ENCODE measurements at regions not wholly inside any gene's neighbourhood (a gene's known extent, or its start where the extent isn't known, plus 50 kb on each side); places are given as distances from the start of the nearest gene placed in this dataset.

DNA sequence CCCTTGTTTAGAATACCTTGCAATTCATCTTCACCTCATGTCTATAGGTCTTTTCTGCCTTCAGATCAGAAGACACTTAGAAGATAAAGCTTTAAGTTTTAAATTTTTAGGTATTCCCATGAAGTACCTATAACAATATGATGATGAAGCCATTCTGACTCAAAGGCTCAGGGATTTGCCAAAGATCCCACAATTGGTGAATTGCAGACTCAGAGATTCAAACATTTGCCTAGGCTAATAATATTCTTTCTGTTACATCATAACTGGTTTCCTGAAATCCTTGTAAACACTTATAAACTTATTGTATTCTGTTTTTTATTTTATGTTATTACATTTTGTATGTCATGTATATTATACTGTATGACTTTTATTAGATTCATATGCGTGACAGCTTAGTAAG is 62.8 kb upstream of the ZFAND5 start (continued):
- TF ChIP-seq TAF9B (IDR thresholded peaks at IDR 0.05; ENCODE audit: partially characterized antibody) (no peak), FUS (optimal IDR thresholded peaks at IDR 0.05; ENCODE audit: low read depth, low read length) (no peak), ADNP (tag; IDR thresholded peaks at IDR 0.05) (no peak), ZNF12 (CRISPR knock-in tag; IDR thresholded peaks at IDR 0.05) (no peak), ZNF24 (IDR thresholded peaks at IDR 0.05) (no peak)
- TF ChIP-seq, protein P1, sequence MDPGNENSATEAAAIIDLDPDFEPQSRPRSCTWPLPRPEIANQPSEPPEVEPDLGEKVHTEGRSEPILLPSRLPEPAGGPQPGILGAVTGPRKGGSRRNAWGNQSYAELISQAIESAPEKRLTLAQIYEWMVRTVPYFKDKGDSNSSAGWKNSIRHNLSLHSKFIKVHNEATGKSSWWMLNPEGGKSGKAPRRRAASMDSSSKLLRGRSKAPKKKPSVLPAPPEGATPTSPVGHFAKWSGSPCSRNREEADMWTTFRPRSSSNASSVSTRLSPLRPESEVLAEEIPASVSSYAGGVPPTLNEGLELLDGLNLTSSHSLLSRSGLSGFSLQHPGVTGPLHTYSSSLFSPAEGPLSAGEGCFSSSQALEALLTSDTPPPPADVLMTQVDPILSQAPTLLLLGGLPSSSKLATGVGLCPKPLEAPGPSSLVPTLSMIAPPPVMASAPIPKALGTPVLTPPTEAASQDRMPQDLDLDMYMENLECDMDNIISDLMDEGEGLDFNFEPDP (CRISPR knock-in tag; IDR thresholded peaks at IDR 0.05) = no peak
- TF ChIP-seq, protein P2, sequence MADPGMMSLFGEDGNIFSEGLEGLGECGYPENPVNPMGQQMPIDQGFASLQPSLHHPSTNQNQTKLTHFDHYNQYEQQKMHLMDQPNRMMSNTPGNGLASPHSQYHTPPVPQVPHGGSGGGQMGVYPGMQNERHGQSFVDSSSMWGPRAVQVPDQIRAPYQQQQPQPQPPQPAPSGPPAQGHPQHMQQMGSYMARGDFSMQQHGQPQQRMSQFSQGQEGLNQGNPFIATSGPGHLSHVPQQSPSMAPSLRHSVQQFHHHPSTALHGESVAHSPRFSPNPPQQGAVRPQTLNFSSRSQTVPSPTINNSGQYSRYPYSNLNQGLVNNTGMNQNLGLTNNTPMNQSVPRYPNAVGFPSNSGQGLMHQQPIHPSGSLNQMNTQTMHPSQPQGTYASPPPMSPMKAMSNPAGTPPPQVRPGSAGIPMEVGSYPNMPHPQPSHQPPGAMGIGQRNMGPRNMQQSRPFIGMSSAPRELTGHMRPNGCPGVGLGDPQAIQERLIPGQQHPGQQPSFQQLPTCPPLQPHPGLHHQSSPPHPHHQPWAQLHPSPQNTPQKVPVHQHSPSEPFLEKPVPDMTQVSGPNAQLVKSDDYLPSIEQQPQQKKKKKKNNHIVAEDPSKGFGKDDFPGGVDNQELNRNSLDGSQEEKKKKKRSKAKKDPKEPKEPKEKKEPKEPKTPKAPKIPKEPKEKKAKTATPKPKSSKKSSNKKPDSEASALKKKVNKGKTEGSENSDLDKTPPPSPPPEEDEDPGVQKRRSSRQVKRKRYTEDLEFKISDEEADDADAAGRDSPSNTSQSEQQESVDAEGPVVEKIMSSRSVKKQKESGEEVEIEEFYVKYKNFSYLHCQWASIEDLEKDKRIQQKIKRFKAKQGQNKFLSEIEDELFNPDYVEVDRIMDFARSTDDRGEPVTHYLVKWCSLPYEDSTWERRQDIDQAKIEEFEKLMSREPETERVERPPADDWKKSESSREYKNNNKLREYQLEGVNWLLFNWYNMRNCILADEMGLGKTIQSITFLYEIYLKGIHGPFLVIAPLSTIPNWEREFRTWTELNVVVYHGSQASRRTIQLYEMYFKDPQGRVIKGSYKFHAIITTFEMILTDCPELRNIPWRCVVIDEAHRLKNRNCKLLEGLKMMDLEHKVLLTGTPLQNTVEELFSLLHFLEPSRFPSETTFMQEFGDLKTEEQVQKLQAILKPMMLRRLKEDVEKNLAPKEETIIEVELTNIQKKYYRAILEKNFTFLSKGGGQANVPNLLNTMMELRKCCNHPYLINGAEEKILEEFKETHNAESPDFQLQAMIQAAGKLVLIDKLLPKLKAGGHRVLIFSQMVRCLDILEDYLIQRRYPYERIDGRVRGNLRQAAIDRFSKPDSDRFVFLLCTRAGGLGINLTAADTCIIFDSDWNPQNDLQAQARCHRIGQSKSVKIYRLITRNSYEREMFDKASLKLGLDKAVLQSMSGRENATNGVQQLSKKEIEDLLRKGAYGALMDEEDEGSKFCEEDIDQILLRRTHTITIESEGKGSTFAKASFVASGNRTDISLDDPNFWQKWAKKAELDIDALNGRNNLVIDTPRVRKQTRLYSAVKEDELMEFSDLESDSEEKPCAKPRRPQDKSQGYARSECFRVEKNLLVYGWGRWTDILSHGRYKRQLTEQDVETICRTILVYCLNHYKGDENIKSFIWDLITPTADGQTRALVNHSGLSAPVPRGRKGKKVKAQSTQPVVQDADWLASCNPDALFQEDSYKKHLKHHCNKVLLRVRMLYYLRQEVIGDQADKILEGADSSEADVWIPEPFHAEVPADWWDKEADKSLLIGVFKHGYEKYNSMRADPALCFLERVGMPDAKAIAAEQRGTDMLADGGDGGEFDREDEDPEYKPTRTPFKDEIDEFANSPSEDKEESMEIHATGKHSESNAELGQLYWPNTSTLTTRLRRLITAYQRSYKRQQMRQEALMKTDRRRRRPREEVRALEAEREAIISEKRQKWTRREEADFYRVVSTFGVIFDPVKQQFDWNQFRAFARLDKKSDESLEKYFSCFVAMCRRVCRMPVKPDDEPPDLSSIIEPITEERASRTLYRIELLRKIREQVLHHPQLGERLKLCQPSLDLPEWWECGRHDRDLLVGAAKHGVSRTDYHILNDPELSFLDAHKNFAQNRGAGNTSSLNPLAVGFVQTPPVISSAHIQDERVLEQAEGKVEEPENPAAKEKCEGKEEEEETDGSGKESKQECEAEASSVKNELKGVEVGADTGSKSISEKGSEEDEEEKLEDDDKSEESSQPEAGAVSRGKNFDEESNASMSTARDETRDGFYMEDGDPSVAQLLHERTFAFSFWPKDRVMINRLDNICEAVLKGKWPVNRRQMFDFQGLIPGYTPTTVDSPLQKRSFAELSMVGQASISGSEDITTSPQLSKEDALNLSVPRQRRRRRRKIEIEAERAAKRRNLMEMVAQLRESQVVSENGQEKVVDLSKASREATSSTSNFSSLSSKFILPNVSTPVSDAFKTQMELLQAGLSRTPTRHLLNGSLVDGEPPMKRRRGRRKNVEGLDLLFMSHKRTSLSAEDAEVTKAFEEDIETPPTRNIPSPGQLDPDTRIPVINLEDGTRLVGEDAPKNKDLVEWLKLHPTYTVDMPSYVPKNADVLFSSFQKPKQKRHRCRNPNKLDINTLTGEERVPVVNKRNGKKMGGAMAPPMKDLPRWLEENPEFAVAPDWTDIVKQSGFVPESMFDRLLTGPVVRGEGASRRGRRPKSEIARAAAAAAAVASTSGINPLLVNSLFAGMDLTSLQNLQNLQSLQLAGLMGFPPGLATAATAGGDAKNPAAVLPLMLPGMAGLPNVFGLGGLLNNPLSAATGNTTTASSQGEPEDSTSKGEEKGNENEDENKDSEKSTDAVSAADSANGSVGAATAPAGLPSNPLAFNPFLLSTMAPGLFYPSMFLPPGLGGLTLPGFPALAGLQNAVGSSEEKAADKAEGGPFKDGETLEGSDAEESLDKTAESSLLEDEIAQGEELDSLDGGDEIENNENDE (IDR thresholded peaks at IDR 0.05; ENCODE audit: low read depth, low read length) = no peak
- TF ChIP-seq, protein P3, sequence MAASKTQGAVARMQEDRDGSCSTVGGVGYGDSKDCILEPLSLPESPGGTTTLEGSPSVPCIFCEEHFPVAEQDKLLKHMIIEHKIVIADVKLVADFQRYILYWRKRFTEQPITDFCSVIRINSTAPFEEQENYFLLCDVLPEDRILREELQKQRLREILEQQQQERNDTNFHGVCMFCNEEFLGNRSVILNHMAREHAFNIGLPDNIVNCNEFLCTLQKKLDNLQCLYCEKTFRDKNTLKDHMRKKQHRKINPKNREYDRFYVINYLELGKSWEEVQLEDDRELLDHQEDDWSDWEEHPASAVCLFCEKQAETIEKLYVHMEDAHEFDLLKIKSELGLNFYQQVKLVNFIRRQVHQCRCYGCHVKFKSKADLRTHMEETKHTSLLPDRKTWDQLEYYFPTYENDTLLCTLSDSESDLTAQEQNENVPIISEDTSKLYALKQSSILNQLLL (CRISPR knock-in tag; IDR thresholded peaks at IDR 0.05; ENCODE audit: borderline replicate concordance) = no peak
- TF ChIP-seq, protein P4, sequence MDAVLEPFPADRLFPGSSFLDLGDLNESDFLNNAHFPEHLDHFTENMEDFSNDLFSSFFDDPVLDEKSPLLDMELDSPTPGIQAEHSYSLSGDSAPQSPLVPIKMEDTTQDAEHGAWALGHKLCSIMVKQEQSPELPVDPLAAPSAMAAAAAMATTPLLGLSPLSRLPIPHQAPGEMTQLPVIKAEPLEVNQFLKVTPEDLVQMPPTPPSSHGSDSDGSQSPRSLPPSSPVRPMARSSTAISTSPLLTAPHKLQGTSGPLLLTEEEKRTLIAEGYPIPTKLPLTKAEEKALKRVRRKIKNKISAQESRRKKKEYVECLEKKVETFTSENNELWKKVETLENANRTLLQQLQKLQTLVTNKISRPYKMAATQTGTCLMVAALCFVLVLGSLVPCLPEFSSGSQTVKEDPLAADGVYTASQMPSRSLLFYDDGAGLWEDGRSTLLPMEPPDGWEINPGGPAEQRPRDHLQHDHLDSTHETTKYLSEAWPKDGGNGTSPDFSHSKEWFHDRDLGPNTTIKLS (IDR thresholded peaks at IDR 0.05; ENCODE audit: borderline replicate concordance, low read depth) = no peak
- TF ChIP-seq, protein P5, sequence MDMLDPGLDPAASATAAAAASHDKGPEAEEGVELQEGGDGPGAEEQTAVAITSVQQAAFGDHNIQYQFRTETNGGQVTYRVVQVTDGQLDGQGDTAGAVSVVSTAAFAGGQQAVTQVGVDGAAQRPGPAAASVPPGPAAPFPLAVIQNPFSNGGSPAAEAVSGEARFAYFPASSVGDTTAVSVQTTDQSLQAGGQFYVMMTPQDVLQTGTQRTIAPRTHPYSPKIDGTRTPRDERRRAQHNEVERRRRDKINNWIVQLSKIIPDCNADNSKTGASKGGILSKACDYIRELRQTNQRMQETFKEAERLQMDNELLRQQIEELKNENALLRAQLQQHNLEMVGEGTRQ (CRISPR knock-in tag; IDR thresholded peaks at IDR 0.05) = no peak

Data from K562 (cell line).